ENCODE measurements at regions not wholly inside any gene's neighbourhood (a gene's known extent, or its start where the extent isn't known, plus 50 kb on each side); places are given as distances from the start of the nearest gene placed in this dataset.
"Not testable (repeated sequence)": the region's sequence is repeated elsewhere in the genome, so short reads cannot be mapped to it uniquely, and the experiment has no call there.

GRCh38 chr10:126722726-126723125 is 52.2 kb upstream of the C10orf90 start:
- no peak for DNase-seq

GRCh38 chr10:126723226-126723625 is 52.7 kb upstream of the C10orf90 start:
- no peak for DNase-seq

DNA sequence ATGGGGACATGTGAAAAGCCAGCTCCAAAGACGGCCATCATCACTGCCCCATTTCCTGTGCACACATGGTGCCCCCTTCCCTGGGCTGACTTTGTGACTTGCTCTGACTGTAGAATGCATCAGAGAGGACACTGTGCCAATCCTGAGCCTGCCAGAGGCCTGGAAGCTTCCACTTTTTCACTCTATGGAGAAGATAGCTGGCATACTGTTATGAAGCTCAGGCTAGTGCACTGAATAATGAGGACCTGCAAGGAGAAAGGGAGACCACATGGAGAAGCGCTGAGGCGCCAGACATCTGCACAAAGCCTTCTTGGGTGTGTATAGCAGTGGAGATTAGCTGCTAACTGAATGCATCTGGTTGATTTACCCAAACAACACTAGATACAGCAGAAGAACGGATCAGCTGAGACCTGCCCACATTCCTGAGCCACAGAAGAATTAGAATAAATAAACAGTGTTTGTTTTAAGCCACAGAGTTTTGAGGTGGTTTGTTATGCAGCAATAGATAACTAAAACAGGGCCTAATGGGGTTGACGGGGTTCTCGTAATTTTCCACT is 58.9 kb upstream of the C10orf90 start:
- DNase-seq = no peak

- no peak for DNase-seq
Measured at GRCh38 chr10:126730856-126731609, 60.5 kb upstream of the C10orf90 start.

DNA sequence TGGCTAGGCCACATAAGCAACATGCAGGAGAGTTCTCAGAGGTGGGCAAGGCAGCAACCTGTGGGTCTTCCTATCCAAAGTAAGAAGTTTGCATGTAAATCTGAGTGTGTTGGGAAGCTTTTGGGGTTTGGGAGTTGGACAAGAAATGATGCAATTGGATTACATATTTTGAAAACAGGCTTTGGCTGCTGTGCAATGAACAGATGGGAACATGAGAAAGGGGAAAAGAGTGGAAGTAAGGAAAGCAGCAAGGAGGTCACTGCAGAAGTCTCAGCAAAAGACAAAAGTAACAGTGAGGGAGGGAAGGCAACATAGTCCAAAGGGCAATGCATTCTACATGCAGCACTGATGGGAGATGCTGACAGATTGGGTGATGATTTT is 61.1 kb upstream of the C10orf90 start:
- no peak for DNase-seq

GRCh38 chr10:126732308-126732707 is 61.8 kb upstream of the C10orf90 start:
- DNase-seq = no peak

GRCh38 chr10:126732868-126733267 is 62.4 kb upstream of the C10orf90 start:
- DNase-seq = no peak

DNA sequence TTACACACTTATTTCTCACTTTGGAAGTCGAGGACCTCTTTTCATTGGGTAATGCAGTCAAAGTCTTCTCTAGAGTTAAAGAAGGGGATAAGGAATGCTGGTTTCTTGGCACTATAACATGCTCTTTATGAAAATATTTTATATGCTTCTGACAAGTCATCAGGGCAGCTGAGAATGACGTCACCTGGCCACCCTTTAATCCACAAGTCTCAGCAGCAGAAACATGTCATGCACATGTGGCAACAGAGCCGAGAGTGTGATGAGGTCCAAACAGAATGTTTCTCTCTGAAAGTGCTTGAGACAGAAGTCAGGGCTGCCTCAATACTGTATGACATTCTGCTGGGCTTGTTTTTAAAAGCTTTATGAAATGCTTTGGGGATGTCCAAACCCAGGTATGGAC is 63.5 kb upstream of the C10orf90 start:
- no peak for DNase-seq

- no peak for DNase-seq
Measured at GRCh38 chr10:126734967-126735366, 64.5 kb upstream of the C10orf90 start.

- DNase-seq = no peak
Measured at GRCh38 chr10:126736142-126736541, 65.6 kb upstream of the C10orf90 start.

- DNase-seq = no peak
Measured at GRCh38 chr10:126736727-126737126, 66.2 kb upstream of the C10orf90 start.

- no peak for DNase-seq
Measured at GRCh38 chr10:126738001-126738400, 67.5 kb upstream of the C10orf90 start.

GRCh38 chr10:126744571-126744970 is 74.1 kb upstream of the C10orf90 start:
- DNase-seq = no peak

GRCh38 chr10:126749015-126749655 is 78.6 kb upstream of the C10orf90 start:
- no peak for DNase-seq

DNA sequence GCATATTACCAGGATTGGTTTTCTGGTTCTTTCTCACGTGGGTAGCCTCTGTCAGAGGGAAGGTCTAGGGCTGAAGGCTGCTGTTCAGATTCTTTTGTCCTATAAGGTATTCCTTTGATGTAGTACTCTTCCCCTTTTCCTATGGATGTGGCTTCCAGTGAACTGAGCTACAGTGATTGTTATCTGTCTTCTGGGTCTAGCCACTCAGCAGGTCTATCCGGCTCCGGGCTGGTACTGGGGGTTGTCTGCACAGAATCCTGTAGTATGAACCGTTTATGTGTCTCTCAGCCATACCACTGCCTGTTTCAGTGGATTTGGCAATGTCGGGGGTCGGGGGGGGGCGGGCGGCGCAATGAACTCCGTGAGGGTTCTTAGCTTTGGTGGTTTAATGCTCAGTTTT is 84.5 kb upstream of the C10orf90 start:
- DNase-seq = no peak

DNA sequence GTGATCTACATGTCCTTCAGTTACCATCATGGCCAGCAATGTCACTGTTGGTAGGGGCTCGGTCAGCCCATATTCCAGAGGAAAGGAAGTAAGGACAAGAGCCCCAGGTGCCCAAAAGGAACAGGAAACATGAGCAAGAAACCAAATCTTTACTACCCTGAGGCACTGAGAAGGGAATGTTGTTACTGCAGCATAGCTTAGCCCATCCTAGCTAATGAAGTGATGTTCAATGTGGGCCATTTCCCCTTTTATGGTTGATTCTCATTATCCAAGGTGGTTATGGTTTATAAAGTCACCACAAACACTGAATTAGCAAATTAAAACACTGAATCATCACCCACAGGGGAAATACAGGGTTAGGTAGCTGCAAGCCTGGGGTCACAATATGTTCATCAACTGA is 88.4 kb upstream of the C10orf90 start:
- no peak for DNase-seq

DNA sequence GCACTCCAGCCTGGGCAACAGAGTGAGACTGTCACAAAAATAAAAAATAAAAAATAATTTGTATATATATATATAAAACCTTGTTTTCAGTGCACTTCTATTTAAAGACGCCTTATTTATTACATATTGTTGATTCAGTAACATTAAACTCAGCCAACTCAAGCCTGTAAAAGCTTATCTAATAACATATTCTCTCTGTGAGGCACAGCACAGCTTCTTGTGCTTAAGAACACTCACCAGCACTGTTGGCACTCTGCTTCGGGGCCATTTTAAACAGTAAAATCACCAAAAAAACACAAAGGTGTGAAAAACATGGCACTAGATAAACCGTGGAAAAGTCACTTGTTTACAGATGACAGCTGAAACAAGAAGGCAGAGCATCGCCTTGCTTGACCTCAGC is 89.0 kb upstream of the C10orf90 start:
- no peak for DNase-seq

GRCh38 chr10:126766646-126767045 is 96.2 kb upstream of the C10orf90 start:
- DNase-seq = not testable (repeated sequence)

- no peak for DNase-seq
Measured at GRCh38 chr10:126770809-126771208, 100.3 kb upstream of the C10orf90 start.

DNA sequence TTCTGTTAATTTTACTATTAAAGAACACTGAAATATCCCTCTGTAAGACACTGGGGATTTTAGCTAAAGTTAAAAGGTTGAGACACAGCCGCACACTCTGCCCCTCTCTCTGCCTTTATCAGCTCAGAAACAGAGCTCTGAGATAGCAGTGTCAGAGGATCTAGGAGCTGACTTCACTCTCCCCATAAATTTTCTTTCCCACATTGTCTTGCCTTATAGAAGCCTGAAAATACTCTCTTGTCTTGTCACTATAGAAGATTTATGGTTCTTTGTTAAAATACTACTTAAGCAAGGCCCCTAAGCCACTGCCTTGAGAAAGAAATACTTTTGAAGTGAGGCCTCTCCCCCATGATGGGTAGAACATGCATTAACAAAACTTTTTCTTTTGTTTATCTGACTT is 105.7 kb upstream of the C10orf90 start:
- no peak for DNase-seq

- no peak for DNase-seq
Measured at GRCh38 chr10:126777714-126778113, 107.2 kb upstream of the C10orf90 start.

DNA sequence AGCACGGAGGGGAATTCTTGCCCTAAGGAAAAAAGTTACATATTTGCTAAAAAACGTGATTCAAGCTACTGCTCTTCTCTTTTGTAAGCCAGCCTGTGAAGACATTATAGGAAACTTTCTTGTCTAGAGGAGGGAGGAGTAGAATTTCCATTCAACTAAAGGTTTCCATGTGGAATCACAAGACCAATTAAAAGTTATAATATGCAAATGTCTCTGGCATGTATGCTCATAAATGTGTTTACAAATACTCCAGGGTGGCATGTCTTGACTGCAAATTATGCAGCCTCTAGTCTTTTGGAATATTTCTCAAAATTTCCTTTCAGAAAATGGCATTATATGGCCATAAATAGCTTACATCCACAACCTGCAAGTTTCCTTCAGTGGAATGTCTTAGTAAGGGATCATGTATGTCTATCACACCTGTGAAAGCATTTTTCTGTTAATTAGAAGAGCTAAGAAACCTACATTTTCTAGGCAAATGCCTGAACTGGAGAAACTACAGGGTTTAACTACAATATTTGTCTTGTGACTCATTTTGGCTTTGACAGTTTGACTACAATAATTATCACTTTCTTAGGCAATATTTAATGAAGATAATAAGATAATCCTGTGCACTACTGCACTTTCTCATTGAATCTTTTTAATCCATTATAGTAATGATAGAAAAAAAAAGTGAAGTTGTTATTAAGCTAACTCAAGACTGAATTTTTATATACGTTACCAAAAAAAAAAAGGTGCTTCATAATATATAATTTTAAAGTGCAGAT is 111.1 kb upstream of the C10orf90 start:
- DNase-seq = no peak

GRCh38 chr10:126783806-126784557 is 113.5 kb upstream of the C10orf90 start:
- DNase-seq = no peak
